Ramos (cell line): ENCODE measurements at regions not wholly inside any gene's neighbourhood (a gene's known extent, or its start where the extent isn't known, plus 50 kb on each side); places are given as distances from the start of the nearest gene placed in this dataset.
"Not testable (repeated sequence)": the region's sequence is repeated elsewhere in the genome, so short reads cannot be mapped to it uniquely, and the experiment has no call there.

ENCODE experiments used
- in situ Hi-C: fragments of 300-500 bp; cut with MboI; formaldehyde crosslinking; loops from one replicate; pipeline ENCODE4 v1.14.3; 2022; ENCODE audit warnings: low sequenced_read_pairs; ENCODE audit not compliant: unreplicated experiment

DNA sequence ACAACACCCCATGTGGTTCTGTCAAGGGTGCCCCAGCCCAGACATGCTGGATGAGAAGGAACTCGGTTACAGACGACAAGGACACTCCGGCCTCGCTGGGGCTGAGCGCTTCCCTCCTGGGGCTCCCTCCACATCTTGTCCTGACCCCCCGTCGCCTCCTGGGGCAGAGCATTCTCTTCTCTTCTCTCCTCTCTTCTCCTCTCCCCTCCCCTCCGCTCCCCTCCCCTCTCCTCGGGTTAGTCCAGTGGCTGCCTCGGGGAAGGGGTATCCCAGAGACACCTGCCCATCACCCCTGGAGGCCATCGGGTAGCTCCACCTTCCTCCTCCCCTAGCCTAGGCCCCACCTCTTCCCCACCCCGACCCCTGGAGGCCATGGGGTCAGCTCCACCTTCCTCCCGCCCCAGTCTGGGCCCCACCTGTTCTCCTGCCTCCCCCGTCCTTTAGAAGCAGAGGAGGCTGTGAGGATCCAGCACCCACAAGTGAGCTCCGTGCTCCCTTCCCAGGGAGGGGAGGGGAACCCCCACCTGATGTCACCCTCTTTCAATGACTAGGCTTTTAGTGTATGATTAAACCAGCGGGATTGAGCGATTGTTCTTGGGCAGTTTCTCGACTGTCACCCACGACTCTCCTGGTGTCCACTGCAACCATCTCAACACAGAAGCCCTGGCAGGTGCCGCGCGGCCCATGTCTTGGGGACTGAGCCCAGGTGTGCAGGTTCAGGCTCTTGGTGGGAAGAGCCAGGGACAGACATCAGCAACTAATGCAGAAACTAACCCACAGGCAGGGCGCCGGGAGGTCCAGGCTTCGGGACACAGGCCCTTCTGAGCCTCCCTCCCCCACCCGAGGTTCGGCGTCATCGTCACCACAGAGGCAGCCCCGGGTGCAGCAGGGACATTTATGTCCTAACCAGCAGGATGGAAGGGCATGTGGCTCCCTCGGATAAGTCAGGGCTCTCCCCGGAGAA lies 330.4 kb downstream of the ADGRD1 start:
- in situ Hi-C loops: not testable (repeated sequence)

DNA sequence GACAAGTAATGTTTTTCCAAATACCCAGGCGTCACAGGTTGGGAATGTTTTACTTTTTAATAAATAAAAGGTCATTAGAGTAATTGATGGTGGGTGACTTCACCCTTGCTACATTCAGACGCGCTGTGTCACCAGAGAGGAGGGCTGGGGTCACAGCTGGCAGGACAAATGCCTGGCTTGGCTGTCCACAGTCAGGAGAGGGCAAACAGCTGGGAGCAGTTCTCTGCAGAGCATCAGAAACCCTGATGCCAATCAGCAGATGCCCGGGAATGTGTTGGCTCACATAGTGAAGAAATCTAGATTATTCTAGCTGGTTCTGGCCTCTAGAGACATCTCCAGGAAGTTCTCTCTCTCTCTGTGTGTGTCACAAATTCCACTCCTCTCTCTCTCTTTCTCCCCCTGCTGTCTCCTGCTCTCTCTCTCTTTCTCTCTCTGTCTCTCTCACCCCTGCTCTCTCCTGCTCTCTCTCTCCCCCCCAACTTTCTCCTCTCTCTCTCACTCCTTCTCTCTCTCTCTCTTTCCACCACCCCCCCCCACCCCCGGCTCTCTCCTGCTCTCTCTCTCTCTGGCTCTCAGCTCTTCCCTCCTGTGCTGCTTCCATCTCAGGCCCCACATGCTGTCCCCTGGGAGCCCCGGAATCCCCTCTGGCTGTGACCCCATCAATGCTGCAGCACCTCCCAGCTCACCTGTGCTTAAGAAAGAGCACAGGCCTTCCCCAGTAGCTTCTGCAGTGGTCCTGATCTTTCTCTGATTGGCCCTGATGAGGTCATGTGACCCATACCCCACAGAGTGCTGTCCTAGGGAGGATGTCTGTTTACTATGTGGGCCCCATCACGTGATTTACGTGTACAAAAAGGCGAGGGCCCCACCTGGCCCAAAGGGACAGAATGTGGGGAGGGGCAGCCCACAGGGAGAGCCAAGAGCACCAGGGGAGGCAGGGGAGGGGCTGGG lies 331.5 kb downstream of the ADGRD1 start:
- in situ Hi-C loops: not testable (repeated sequence)

DNA sequence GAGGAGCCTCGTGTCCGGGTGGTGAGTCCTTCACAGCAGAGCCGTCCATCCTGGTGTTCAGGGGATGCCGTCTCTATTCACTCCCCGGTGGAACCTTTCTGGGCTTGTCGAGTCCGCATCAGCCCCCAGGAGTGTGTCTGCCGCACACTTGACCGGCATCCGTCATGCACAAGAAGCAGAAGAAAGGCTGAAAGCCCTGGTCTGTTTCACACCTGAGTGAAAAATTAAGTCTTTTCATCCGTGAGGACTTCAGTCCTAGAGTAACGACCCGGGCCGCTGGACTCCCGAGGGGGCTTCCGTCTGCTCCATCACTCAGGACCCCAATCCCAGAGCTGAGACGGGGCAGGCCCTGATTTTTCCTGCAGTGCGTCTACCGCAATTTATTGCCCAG lies 332.2 kb downstream of the ADGRD1 start:
- in situ Hi-C loops: not testable (repeated sequence)

DNA sequence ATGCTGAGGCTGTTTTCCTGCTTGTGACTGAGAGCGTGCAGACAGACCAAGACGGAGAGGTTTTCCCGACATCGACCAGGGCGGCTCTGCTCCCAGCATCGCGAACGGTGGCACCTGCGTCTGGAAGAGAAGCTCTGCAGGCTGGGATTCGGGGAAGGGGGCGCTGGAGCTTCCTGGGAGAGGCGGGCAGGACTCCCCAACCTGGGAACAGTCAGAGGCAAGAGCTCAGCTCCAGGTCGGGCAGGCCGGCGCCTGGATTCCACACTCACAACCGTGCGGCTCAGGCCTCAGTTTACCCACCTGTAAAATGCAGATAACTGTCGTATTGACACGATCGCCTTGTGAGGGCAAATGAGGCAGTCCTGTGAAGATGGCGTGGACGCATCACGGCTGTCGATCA lies 332.6 kb downstream of the ADGRD1 start:
- in situ Hi-C loops: not testable (repeated sequence)

DNA sequence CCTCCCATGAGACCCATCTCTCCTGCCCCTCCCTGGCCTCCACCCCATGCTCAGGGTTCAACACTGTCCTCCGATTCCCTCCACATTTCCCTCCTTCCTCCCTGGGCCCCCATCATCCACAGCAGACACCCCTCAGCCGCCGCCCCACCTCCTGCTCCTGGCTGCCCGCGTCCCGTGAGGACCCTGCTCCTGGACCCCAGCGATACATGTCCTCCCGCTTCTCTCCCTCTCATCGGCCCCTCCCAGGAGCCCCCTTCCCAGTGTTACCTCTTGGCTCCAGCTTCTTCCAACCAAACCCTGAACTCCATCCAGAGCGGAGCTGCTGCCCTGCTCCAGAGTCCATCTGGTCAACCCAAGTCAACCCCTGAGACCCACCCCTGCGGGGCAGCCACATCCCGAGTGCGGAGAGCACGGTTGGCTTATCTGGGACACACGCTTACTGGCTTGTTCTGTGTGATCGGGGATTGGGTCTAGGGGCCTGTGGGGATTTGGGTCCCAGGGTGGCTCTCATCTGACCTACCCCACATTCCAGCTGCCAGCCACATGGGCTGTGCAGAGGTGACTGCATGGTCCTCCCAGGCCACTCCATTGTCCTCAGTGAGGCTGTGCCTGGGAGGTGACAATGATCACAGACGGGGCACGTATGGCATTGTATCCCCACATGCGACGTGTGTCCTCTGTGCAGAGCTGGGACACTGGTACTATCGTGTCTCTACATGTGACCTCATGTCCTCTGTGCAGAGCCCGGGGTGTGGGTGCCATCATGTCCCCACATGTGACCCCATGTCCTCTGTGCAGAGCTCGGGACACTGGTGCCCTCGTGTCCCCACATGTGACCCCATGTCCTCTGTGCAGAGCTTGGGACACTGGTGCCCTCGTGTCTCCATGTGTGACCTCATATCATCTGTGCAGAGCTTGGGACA lies 333.6 kb downstream of the ADGRD1 start:
- in situ Hi-C loops: no loop called here

DNA sequence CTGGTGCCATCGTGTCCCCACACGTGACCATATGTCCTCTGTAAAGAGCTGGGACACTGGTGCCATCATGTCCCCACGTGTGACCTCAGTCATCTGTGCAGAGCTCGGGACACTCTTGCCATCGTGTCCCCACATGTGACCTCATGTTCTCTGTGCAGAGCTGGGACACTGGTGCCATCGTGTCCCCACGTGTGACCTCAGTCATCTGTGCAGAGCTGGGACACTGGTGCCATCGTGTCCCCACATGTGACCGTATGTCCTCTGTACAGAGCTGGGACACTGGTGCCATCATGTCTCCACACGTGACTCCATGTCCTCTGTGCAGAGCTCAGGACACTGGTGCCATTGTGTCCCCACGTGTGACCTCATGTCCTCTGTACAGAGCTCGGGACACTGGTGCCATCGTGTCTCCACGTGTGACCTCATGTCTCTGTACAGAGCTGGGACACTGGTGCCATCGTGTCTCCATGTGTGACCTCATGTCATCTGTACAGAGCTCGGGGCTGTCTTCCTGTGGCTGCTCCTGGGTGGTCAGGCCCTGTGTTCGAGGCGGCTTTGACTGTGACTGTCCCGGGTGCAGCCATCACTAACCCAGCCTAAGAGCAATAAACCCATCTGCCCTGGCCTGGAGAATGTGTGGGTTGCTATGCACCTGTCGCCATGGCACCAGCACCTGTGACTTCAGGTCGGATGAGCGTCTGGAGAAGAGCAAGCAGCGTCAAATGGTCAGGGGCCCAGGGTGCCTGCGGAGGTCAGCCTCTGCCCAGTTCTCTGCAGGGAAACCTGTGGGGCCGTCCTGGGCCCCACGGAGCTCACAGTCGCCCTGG lies 334.4 kb downstream of the ADGRD1 start:
- in situ Hi-C loops: no loop called here

DNA sequence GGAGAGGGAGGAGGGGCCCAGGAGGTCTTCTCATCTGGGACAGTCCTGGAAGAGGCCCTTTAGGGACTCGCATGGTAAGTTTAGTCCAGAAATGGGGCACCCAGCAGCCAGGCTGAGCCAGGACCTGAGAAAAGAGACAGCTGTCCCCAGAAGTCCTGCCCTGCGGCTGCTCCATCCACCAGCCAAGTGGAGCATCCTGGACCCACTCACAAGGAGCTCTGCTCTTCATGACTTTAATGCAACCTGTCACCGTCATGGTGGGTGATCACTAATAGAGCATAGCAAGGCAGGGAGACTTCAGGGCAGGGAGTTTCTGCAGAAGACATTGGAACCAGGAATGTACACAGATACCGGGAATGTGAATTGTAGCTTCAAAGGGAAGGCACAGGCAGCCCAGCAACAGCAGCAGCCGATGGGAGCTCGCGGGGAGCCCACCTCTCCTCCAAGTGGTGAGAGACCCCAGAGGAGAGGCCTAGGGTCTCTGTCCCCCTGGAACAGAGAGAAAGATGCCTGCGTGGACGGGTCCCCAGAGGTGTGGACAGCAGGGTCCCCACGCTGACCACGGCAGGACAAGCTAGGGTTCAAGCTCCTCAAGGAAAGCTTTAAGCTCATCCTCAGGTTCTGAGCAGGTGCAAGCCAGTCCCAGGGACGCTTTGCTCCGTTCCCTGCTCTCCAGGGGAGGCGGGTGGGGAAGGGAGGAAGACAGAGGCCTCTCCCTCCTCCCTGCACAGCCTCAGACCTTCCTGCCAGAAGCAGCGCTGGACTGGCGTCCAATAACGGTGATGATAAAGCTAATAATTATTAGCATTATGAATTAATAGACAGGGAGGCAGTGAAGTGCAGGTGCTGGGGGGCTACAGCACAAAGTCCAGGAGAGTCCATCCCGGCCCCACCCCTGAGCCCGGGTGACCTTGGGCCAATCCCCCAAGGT lies 335.3 kb downstream of the ADGRD1 start:
- in situ Hi-C loops: not testable (repeated sequence)

DNA sequence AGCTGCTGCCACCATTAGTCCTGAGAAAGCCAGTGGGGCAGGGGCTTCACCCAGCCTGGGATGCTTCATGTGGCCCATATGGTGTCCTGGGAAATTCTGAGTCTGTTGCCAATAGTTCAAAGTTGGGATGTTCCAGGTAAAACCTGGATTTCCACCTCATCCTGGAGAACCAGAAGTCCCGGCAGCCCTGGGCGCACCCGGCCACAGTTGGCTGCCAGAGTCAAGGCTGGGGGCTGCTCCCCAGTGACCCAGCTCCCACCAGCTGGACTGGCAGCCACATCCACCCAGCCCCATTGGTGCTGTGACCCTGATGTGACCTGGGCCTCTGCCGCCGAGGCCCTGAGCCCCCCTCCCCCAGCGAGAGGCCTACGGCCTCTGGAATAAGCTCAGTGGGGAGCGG lies 336.1 kb downstream of the ADGRD1 start:
- in situ Hi-C loops: not testable (repeated sequence)

DNA sequence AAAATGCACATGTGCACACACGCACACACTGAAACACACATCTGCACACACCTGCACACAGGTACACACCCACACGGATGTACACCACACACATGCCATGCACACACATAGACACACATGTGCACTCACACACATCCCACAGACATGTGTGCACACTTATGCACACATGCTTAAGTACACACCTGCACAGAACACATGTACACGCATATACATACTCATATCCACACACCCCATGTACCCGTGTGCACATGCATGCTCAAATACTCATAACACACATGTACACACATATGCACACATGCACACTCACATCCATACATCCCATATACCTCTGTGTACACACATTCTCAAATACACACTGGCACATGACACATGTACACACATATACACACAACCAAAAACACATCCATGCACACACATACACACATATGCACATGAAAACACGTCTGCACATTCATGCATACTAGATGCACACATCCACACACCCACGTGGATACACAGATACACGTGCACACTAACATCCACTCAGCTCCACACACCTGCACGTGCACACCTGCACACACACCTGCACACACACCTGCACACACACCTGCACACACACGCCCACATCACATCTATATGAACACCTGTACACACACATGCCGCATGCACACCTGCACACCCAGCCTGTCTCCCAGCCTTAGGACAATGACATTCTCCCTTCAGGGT lies 336.7 kb downstream of the ADGRD1 start:
- in situ Hi-C loops: no loop called here

DNA sequence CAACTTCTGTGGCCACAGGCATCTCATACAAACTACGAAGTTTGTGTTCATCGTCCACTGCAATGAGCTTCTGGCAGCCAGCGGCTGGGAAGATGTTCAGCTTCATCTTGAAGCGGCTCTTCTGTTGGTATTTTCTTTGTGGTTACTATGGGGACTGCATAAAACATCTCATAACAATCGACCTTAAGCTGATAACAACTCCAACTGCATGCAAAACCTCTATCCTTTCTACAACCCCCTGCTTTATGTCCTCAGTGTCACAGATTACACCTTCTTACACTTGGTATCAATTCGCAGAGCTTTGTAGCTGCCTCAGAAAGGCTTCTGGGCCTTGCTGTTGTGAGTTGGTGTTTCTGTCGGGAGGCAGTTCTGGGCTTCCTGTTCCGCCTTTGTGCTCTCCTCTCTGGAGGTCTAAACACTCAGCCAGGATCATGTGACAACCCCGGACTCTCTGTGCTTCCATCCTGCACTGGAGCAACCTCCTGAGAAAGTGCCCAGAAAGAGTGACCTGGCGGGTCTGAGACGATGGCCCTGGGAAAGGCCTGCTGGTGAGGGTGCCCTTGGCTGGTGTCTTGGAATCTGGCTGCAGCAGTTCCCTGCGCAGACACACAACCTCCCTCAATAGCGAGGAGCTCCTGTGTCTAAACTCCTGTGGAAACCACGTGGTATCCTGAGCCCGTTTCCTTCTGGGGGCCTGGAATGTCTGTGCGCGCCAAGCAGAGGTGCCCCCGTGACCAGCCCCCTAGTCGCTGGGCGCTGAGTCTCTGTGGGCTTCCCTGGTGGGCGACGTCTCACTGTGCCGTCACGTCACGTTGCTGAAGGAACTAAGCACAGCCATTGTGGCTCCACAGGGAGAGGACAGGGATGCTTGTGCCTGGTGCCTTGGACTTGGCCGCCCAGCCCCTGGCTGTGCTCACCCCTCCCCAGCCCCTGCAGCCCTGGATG lies 339.6 kb downstream of the ADGRD1 start:
- in situ Hi-C loops: not testable (repeated sequence)

DNA sequence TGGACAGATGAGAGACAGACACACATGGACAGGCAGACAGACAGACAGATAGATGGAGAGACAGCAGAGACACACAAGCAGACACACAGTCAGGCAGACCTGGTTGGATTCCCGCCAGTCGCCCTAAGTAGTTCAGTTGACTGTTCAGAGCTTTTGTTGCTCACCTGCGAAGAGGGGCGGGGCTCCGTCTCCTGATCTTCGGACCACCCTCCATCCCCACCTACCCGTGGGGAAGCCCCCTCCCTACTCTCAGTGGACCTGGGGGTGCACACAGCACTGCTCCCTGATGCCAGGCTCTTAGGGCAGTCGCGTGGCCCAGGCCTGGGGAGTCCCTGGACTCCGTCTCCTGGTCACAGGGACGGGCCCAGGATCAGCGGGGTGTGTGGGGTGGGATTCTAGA lies 341.0 kb downstream of the ADGRD1 start:
- in situ Hi-C loops: not testable (repeated sequence)

DNA sequence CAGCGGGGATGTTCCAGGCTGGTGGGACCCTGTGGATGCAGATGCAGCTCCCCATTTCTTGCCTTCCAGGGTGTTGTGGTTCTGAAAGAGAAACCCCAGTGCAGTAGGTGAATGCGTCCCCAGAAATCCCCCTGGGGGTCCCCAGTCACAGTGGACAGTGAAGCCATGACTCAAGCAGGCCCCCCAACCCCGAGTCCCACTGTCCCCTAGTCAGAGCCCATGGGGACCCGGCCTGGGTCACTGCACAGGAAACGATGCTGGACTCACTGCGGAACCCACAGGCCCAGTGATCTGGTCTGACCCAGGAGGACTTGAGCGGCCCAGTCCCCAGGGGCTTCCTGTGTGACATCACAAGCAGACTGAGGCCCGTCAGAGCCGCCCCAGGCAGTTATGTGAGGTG lies 341.4 kb downstream of the ADGRD1 start:
- in situ Hi-C loops: not testable (repeated sequence)

DNA sequence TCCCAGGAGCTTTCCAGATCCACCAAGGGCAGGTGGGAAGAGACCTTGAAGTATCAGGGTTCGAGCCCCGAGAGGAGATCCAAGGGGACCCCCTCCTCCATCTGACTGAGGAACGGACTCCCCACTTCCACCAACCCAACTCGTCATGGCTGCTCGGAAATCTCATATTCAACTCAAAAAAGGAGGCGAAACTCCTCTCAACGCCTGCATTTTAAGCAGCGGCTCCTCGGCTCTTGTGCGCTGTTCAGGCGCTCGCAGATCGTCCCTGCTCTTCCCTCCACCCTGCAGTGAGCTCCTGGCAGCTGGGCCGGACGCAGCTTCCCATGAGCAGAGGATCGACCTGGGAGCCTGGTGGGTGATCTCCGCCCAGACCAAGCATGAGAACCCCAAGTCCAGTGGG lies 341.9 kb downstream of the ADGRD1 start:
- in situ Hi-C loops: not testable (repeated sequence)

DNA sequence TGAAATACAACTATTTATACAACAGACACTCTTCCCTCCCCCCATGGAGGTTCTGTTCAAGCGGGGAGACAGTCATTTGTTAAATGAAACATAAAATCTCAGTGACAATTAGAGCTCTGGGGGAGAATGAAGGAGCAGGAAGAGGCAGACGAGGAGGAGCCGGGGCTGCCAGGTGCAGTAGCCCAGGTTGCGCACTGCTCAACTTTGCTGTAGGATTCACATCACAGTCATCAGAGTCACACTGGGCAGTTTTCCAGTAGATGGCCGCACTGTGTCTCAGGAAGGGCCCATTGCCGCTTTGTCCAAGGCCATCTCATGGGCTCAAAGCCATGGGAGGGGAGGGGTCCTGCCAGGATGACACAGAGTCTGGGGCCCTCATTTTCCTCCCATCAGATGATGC lies 342.4 kb downstream of the ADGRD1 start:
- in situ Hi-C loops: not testable (repeated sequence)

DNA sequence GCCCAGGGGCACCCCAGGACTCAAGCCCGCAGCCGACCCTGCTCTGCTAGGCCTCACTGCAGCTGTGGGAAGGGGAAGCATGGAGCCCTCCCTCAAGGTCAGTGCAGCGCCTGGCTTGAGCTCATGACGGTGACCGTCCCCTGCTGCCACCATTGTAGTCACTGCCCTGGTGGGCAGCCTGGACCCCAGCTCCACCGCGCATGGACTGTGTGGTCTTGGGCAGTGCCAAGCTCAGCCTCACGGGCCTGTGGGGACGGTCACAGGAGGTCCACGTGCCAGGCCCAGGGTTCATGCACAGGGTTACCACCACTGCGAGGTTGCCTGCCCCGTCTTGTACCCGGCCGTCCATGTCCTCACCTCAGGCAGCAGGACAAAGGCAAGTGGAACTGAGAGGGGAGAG lies 342.9 kb downstream of the ADGRD1 start:
- in situ Hi-C loops: not testable (repeated sequence)
